ENCODE measurements at regions not wholly inside any gene's neighbourhood (a gene's known extent, or its start where the extent isn't known, plus 50 kb on each side); places are given as distances from the start of the nearest gene placed in this dataset.
"Not testable (repeated sequence)": the region's sequence is repeated elsewhere in the genome, so short reads cannot be mapped to it uniquely, and the experiment has no call there.

DNA sequence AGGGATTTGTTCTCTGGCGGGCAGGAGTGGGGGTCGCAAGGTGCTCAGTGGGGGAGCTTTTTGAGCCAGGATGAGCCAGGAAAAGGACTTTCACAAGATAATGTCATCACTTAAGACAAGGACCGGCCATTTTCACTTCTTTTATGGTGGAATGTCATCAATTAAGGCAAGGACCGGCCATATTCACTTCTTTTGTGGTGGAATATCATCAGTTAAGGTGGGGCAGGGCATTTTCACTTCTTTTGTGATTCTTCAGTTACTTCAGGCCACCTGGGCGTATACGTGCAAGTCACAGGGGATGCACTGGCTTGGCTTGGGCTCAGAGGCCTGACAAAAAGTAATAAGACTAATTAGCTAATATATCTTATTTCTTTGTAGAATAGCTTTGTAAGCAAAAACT, 252.1 kb upstream of the TYRP1 start:
- POLR2A ChIA-PET; H3K4me3 ChIP-seq (replicated peaks in 1 of 3; ENCODE audit: insufficient read depth in 1 of 3, low read depth in 1 of 3, low read length in 3 of 3); H3K27ac ChIP-seq (ENCODE audit: insufficient read depth, low read depth, low read length); H3K4me1 ChIP-seq (ENCODE audit: control insufficient read depth, extremely low read depth, insufficient read depth, low read length); FAIRE-seq; H3K27me3 ChIP-seq (ENCODE audit: control insufficient read depth in 2 of 2, insufficient read depth in 2 of 2, low read length in 2 of 2); H3K9me3 ChIP-seq (replicated peaks; ENCODE audit: control insufficient read depth, insufficient read depth, low read length); H3K36me3 ChIP-seq (ENCODE audit: control insufficient read depth in 2 of 2, extremely low read depth in 1 of 2, insufficient read depth in 2 of 2, low read length in 2 of 2); H2AFZ ChIP-seq (ENCODE audit: low read depth, low read length); H3K9ac ChIP-seq (replicated peaks; ENCODE audit: extremely low read depth, insufficient read depth, low read length); intact Hi-C loops (cut with micrococcal nuclease); BruUV-seq (replicated peaks); H4K20me1 ChIP-seq (replicated peaks; ENCODE audit: control insufficient read depth, extremely low read depth, insufficient read depth, low read length); H3K9me1 ChIP-seq (replicated peaks; ENCODE audit: control insufficient read depth, extremely low read depth, insufficient read depth, low read length); H3K4me2 ChIP-seq (ENCODE audit: insufficient read depth, low read length); dilution Hi-C loops (cut with MboI; ENCODE audit: extremely low pct_ligation_motif_present, low sequenced_read_pairs); H3K79me2 ChIP-seq (ENCODE audit: control insufficient read depth, insufficient read depth, low read length); DNase-seq (ENCODE audit: low read depth, low spot score); CTCF ChIA-PET: not testable (repeated sequence)

GRCh38 chr9:12441506-12441905, 251.7 kb upstream of the TYRP1 start:
- FAIRE-seq = no peak
- no peak overlapping the region for H3K27ac ChIP-seq (ENCODE audit: insufficient read depth, low read depth, low read length)
- H3K27me3 ChIP-seq (ENCODE audit: control insufficient read depth in 2 of 2, insufficient read depth in 2 of 2, low read length in 2 of 2) = no peaks in the 10 kb centered on the region
- intact Hi-C loops (cut with micrococcal nuclease) = no loop called here
- ChIA-PET CTCF (no interaction called here), POLR2A (no interaction called here)
- H2AFZ ChIP-seq (ENCODE audit: low read depth, low read length) = no peak overlapping the region
- H3K9me1 ChIP-seq (replicated peaks; ENCODE audit: control insufficient read depth, extremely low read depth, insufficient read depth, low read length) = no peaks in the 10 kb centered on the region
- TF ChIP-seq JUN (IDR thresholded peaks at IDR 0.05; ENCODE audit: borderline replicate concordance, insufficient read depth, insufficient read length, low read depth) = no peak
- TF ChIP-seq POLR2AphosphoS5 (IDR thresholded peaks at IDR 0.05; ENCODE audit: insufficient read depth, low read depth, low read length) = no peak
- TF ChIP-seq, protein P1, sequence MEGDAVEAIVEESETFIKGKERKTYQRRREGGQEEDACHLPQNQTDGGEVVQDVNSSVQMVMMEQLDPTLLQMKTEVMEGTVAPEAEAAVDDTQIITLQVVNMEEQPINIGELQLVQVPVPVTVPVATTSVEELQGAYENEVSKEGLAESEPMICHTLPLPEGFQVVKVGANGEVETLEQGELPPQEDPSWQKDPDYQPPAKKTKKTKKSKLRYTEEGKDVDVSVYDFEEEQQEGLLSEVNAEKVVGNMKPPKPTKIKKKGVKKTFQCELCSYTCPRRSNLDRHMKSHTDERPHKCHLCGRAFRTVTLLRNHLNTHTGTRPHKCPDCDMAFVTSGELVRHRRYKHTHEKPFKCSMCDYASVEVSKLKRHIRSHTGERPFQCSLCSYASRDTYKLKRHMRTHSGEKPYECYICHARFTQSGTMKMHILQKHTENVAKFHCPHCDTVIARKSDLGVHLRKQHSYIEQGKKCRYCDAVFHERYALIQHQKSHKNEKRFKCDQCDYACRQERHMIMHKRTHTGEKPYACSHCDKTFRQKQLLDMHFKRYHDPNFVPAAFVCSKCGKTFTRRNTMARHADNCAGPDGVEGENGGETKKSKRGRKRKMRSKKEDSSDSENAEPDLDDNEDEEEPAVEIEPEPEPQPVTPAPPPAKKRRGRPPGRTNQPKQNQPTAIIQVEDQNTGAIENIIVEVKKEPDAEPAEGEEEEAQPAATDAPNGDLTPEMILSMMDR (IDR thresholded peaks at IDR 0.05; ENCODE audit: extremely low read depth in 1 of 2, insufficient read depth in 1 of 2, low read depth in 1 of 2, low read length in 2 of 2) = no peak
- no peak for TF ChIP-seq MYC (IDR thresholded peaks at IDR 0.05; ENCODE audit: low read depth, low read length)
- TF ChIP-seq, protein P2, sequence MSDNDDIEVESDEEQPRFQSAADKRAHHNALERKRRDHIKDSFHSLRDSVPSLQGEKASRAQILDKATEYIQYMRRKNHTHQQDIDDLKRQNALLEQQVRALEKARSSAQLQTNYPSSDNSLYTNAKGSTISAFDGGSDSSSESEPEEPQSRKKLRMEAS (IDR thresholded peaks at IDR 0.05; ENCODE audit: insufficient read depth, insufficient read length) = no peak
- no peak for TF ChIP-seq EZH2 (IDR thresholded peaks at IDR 0.05; ENCODE audit: borderline replicate concordance, low read depth, low read length, severe bottlenecking)
- TF ChIP-seq POLR2A (IDR thresholded peaks at IDR 0.05; ENCODE audit: low read depth, low read length) = no peak
- no peak for TF ChIP-seq GATA2 (IDR thresholded peaks at IDR 0.05; ENCODE audit: insufficient read depth, insufficient read length, low read depth, low read length)
- no peak for TF ChIP-seq FOS (IDR thresholded peaks at IDR 0.05; ENCODE audit: borderline replicate concordance, insufficient read depth, low read length)
- no peak overlapping the region for H3K4me3 ChIP-seq (replicated peaks in 1 of 3; ENCODE audit: insufficient read depth in 1 of 3, low read depth in 1 of 3, low read length in 3 of 3)
- H3K9me3 ChIP-seq (replicated peaks; ENCODE audit: control insufficient read depth, insufficient read depth, low read length) = no peaks in the 10 kb centered on the region
- H3K4me1 ChIP-seq (ENCODE audit: control insufficient read depth, extremely low read depth, insufficient read depth, low read length) = no peaks in the 10 kb centered on the region
- H4K20me1 ChIP-seq (replicated peaks; ENCODE audit: control insufficient read depth, extremely low read depth, insufficient read depth, low read length) = no peaks in the 10 kb centered on the region
- no peak overlapping the region for H3K4me2 ChIP-seq (ENCODE audit: insufficient read depth, low read length)
- no peaks in the 10 kb centered on the region for H3K79me2 ChIP-seq (ENCODE audit: control insufficient read depth, insufficient read depth, low read length)
- H3K9ac ChIP-seq (replicated peaks; ENCODE audit: extremely low read depth, insufficient read depth, low read length) = no peak overlapping the region
- no TSS peak for BruUV-seq (replicated peaks)
- H3K36me3 ChIP-seq (ENCODE audit: control insufficient read depth in 2 of 2, extremely low read depth in 1 of 2, insufficient read depth in 2 of 2, low read length in 2 of 2) = no peaks in the 10 kb centered on the region
- dilution Hi-C loops (cut with MboI; ENCODE audit: extremely low pct_ligation_motif_present, low sequenced_read_pairs) = no loop called here
- no peak for DNase-seq (ENCODE audit: low read depth, low spot score)
